Lower leg skin (tissue), 3 donors: ENCODE measurements at regions not wholly inside any gene's neighbourhood (a gene's known extent, or its start where the extent isn't known, plus 50 kb on each side); places are given as distances from the start of the nearest gene placed in this dataset.

Source experiments
- CTCF ChIP-seq, 3 donors: fragments of 450-650 bp; IDR thresholded peaks; one replicate each; pipeline ENCODE4 v1.5.1; 2016; ENCODE audit warnings: antibody characterized with exemption in 3 of 3, mild to moderate bottlenecking in 3 of 3, moderate library complexity in 2 of 3
- POLR2A ChIP-seq, 2 donors: fragments of 450-650 bp; IDR thresholded peaks; one replicate each; pipeline ENCODE4 v1.6.1; 2016 to 2017; ENCODE audit warnings: antibody characterized with exemption in 2 of 2, mild to moderate bottlenecking in 1 of 2, moderate library complexity in 1 of 2

- TF ChIP-seq POLR2A (IDR thresholded peaks at IDR 0.05): no peak
- TF ChIP-seq CTCF (IDR thresholded peaks at IDR 0.05): no peak
These were observed 76.0 kb upstream of the IFNE start for GRCh38 chr9:21558079-21558478.
